CD4-positive, alpha-beta T cell (primary cell): ENCODE measurements at regions not wholly inside any gene's neighbourhood (a gene's known extent, or its start where the extent isn't known, plus 50 kb on each side); places are given as distances from the start of the nearest gene placed in this dataset.

Source experiments
- ATAC-seq: fragments of 200-7000 bp; cut with Tn5 transposase; one replicate; pipeline ENCODE4 v1.10.0; 2022; ENCODE audit warnings: mild to moderate bottlenecking; ENCODE audit not compliant: poor library complexity
- CTCF ChIA-PET: fragments of 350-600 bp; sonication (Branson Sonifier 250); formaldehyde crosslinking; loops from one replicate; lab custom pipeline; 2021; ENCODE audit warnings: antibody characterized with exemption, inconsistent platforms; lab: Charles Lee
- POLR2A ChIA-PET: fragments of 350-600 bp; sonication (Branson Sonifier 250); formaldehyde crosslinking; loops from one replicate; lab custom pipeline; 2021; ENCODE audit warnings: antibody characterized with exemption, inconsistent platforms; lab: Charles Lee
- DNase-seq, 14 experiments: peaks; one replicate each; pipeline ENCODE4 v3.0.0-alpha.2; 2013 to 2020; ENCODE audit warnings: mixed read lengths in 2 of 14
- H3K27ac ChIP-seq, 2 donors: one replicate each; pipeline versions ENCODE4 v1.5.1 to v1.7.0; 2013; ENCODE audit warnings: low read length in 2 of 2, low read depth in 1 of 2, mild to moderate bottlenecking in 1 of 2
- H3K27me3 ChIP-seq, 2 experiments: 1 replicate in 1 of 2; 2 replicates in 1 of 2; pipeline versions ENCODE4 v1.6.1 to v1.7.0; 2013; ENCODE audit warnings: low read length in 2 of 2, control low read depth in 1 of 2, mild to moderate bottlenecking in 1 of 2, moderate library complexity in 1 of 2; ENCODE audit not compliant: insufficient read depth in 2 of 2, control insufficient read depth in 1 of 2
- H3K36me3 ChIP-seq: one replicate; pipeline ENCODE4 v1.6.1; 2013; ENCODE audit warnings: low read length, control low read depth; ENCODE audit not compliant: insufficient read depth
- H3K4me1 ChIP-seq: one replicate; pipeline ENCODE4 v1.6.1; 2013; ENCODE audit warnings: low read length, control low read depth; ENCODE audit not compliant: insufficient read depth
- H3K4me3 ChIP-seq: one replicate; pipeline ENCODE4 v1.5.1; 2013; ENCODE audit warnings: mild to moderate bottlenecking, low read length, moderate library complexity
- H3K9me3 ChIP-seq, 2 experiments: 1 replicate in 1 of 2; 2 replicates in 1 of 2; pipeline versions ENCODE4 v1.6.1 to v1.7.0; 2013; ENCODE audit warnings: low read length in 2 of 2, mild to moderate bottlenecking in 2 of 2, control low read depth in 1 of 2, moderate library complexity in 1 of 2; ENCODE audit not compliant: control insufficient read depth in 1 of 2, insufficient read depth in 1 of 2
- H3K27ac Mint-ChIP-seq: one replicate; pipeline ENCODE4 v1.8.0; 2020; ENCODE audit warnings: mixed read lengths
- H3K27me3 Mint-ChIP-seq: one replicate; pipeline ENCODE4 v1.8.0; 2021; ENCODE audit warnings: mixed read lengths
- H3K36me3 Mint-ChIP-seq: one replicate; pipeline ENCODE4 v1.8.0; 2021; ENCODE audit warnings: low read depth, mixed read lengths
- H3K4me1 Mint-ChIP-seq: one replicate; pipeline ENCODE4 v1.8.0; 2021; ENCODE audit warnings: low read depth, mixed read lengths
- H3K4me3 Mint-ChIP-seq: one replicate; pipeline ENCODE4 v1.8.0; 2020; ENCODE audit warnings: mild to moderate bottlenecking, mixed read lengths
- H3K9me3 Mint-ChIP-seq: one replicate; pipeline ENCODE4 v1.8.0; 2020; ENCODE audit warnings: mixed read lengths
- intact Hi-C, 2 experiments: fragments of 100-400 bp; cut with DNase I in 1 of 2; cut with micrococcal nuclease in 1 of 2; formaldehyde crosslinking; loops; one replicate each; pipeline versions ENCODE4 v1.15.1 to v1.9.0; 2023 to 2025; cut with DNase I, micrococcal nuclease
- TF ChIP-seq, protein P1 (sequence below): fragments of 200-600 bp; IDR thresholded peaks from one replicate; pipeline ENCODE4 v1.8.0; 2022; ENCODE audit warnings: antibody characterized with exemption, mild to moderate bottlenecking

DNA sequence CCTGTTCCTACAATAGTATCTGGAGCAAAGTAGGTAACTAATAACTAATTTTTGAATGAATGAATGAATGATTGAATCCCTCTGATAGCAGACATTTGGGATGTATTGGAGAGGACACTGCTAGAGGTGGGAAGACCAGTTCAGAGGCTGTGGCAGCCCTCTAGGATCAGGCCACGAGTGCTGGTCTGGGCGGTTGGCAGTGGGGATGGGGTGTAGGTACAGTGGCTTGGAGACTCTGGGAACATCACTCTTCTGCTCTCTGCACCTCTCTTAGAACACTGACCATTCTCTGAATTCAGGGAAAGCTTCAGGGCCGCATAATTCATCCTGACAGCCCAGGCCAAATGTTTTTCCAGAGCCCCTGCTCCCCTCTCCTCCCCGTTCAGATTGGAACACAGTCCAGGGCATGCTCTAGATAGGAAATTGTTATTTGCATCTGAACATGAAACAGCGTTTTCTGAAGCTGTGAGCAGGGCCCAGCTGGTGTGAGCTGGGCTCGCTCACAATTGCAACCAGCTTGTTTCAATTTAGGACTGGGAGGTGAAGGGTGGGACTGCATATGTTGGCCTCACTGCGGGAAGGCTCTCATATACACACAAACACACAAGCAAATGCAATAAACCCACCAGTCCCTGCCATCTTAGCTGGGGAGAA, 253.1 kb upstream of the USP24 start:
- H3K27me3 ChIP-seq = no peaks in the 10 kb centered on the region
- no peak overlapping the region for H3K27ac ChIP-seq
- no peak for ATAC-seq
- peaks cover 3% of the 10 kb centered on the region for H3K27me3 Mint-ChIP-seq
- no peaks in the 10 kb centered on the region for H3K4me1 Mint-ChIP-seq
- intact Hi-C loops = no loop called here
- no peak overlapping the region for H3K4me3 ChIP-seq
- ChIA-PET CTCF (no interaction called here), POLR2A (no interaction called here)
- no peaks in the 10 kb centered on the region for H3K9me3 Mint-ChIP-seq
- no peak overlapping the region for H3K4me3 Mint-ChIP-seq
- no peaks in the 10 kb centered on the region for H3K4me1 ChIP-seq
- H3K36me3 ChIP-seq = no peaks in the 10 kb centered on the region
- no peak for DNase-seq
- no peaks in the 10 kb centered on the region for H3K9me3 ChIP-seq
- TF ChIP-seq, protein P1, sequence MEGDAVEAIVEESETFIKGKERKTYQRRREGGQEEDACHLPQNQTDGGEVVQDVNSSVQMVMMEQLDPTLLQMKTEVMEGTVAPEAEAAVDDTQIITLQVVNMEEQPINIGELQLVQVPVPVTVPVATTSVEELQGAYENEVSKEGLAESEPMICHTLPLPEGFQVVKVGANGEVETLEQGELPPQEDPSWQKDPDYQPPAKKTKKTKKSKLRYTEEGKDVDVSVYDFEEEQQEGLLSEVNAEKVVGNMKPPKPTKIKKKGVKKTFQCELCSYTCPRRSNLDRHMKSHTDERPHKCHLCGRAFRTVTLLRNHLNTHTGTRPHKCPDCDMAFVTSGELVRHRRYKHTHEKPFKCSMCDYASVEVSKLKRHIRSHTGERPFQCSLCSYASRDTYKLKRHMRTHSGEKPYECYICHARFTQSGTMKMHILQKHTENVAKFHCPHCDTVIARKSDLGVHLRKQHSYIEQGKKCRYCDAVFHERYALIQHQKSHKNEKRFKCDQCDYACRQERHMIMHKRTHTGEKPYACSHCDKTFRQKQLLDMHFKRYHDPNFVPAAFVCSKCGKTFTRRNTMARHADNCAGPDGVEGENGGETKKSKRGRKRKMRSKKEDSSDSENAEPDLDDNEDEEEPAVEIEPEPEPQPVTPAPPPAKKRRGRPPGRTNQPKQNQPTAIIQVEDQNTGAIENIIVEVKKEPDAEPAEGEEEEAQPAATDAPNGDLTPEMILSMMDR = no peak
- H3K36me3 Mint-ChIP-seq = no peaks in the 10 kb centered on the region
- no peak overlapping the region for H3K27ac Mint-ChIP-seq

DNA sequence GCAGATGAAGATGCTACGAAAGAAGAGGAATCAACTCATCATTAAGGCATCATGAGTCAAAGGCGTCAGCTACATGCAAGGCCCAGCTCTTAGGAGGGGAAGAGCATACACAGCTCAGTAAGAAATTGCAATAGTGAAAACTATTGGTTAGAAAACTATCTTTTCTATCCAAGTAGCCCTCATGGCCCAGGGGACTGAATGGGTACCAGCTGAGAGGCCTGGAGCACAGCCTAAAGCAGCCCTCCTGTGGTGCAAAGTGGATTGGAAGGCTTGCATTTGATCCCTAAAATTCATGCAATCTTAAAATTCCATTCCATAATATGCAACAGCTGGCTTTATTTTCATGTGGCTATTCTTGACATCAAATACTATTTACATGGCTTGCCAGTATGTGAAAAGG, 251.8 kb upstream of the USP24 start:
- no peaks in the 10 kb centered on the region for H3K27me3 Mint-ChIP-seq
- H3K36me3 Mint-ChIP-seq = no peaks in the 10 kb centered on the region
- no peaks in the 10 kb centered on the region for H3K4me1 Mint-ChIP-seq
- ATAC-seq (no peak), DNase-seq (no peak)
- H3K27ac Mint-ChIP-seq = no peak overlapping the region
- Histone ChIP-seq H3K4me1 (no peaks in the 10 kb centered on the region), H3K4me3 (no peak overlapping the region), H3K27ac (no peak overlapping the region), H3K36me3 (no peaks in the 10 kb centered on the region), H3K9me3 (no peaks in the 10 kb centered on the region), H3K27me3 (no peaks in the 10 kb centered on the region)
- TF ChIP-seq, protein P1 = no peak
- CTCF ChIA-PET = no interaction called here
- H3K9me3 Mint-ChIP-seq = no peaks in the 10 kb centered on the region
- H3K4me3 Mint-ChIP-seq = no peak overlapping the region
- POLR2A ChIA-PET = no interaction called here
- intact Hi-C loops = no loop called here

DNA sequence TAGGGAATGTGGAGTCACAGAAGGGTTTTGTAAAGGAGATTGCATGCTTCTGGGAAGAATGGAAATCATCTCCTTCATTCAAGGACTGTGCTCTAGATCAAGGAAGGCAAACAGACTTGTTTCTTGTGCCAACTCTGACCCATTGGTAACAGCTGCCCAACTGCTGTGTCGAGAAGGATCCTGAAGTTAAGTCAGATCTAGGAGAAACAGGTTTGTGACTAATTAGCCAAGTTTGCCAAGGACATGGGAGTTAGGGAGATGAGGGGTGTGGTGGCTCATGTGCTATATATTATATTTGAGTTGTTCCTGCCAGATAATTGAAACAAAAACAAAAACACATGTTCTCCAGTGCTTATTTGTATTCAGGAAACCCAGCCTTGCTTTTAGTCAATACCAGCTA, 251.2 kb upstream of the USP24 start:
- ATAC-seq = no peak
- intact Hi-C loops = no loop called here
- TF ChIP-seq, protein P1 = no peak
- Mint-ChIP-seq H3K9me3 (no peaks in the 10 kb centered on the region), H3K4me3 (no peak overlapping the region), H3K4me1 (no peaks in the 10 kb centered on the region), H3K27me3 (no peaks in the 10 kb centered on the region), H3K27ac (no peak overlapping the region), H3K36me3 (no peaks in the 10 kb centered on the region)
- Histone ChIP-seq H3K27ac (no peak overlapping the region), H3K9me3 (no peaks in the 10 kb centered on the region), H3K4me1 (no peaks in the 10 kb centered on the region), H3K27me3 (no peaks in the 10 kb centered on the region), H3K36me3 (no peaks in the 10 kb centered on the region), H3K4me3 (no peak overlapping the region)
- POLR2A ChIA-PET = no interaction called here
- CTCF ChIA-PET = no interaction called here
- no peak for DNase-seq
